ENCODE measurements at regions not wholly inside any gene's neighbourhood (a gene's known extent, or its start where the extent isn't known, plus 50 kb on each side); places are given as distances from the start of the nearest gene placed in this dataset.

GRCh38 chr6:98650941-98651340 lies 183.4 kb upstream of the POU3F2 start:
- H3K4me3 ChIP-seq (ENCODE audit: low read depth, low read length), result no peak overlapping the region
- DNase-seq (ENCODE audit: low read depth), result no peak
- TF ChIP-seq, protein P1, sequence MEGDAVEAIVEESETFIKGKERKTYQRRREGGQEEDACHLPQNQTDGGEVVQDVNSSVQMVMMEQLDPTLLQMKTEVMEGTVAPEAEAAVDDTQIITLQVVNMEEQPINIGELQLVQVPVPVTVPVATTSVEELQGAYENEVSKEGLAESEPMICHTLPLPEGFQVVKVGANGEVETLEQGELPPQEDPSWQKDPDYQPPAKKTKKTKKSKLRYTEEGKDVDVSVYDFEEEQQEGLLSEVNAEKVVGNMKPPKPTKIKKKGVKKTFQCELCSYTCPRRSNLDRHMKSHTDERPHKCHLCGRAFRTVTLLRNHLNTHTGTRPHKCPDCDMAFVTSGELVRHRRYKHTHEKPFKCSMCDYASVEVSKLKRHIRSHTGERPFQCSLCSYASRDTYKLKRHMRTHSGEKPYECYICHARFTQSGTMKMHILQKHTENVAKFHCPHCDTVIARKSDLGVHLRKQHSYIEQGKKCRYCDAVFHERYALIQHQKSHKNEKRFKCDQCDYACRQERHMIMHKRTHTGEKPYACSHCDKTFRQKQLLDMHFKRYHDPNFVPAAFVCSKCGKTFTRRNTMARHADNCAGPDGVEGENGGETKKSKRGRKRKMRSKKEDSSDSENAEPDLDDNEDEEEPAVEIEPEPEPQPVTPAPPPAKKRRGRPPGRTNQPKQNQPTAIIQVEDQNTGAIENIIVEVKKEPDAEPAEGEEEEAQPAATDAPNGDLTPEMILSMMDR (IDR thresholded peaks at IDR 0.05; ENCODE audit: low read depth, low read length, missing control alignments), result no peak

DNA sequence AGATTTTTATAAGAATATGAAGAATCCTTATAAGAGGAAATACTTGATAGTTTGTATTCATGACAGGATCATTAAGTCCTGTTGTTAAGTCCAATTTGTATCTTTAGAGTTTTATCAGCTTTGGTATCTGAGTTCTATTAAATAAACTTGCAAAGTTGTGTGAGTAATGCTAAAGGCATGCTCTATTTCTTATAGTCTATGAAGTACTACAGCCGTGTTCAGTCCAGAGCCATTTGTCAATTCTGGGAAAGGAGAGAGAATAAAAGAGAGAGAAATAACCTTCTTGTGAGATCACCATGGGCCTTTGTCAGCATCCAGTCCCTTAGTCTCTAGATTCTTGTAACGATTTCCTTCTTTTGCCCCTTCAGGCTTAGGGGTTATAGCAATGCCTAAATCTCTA lies 181.2 kb upstream of the POU3F2 start:
- TF ChIP-seq, protein P1 (IDR thresholded peaks at IDR 0.05; ENCODE audit: low read depth, low read length, missing control alignments), result no peak
- no peak for DNase-seq (ENCODE audit: low read depth)
- no peak overlapping the region for H3K4me3 ChIP-seq (ENCODE audit: low read depth, low read length)

DNA sequence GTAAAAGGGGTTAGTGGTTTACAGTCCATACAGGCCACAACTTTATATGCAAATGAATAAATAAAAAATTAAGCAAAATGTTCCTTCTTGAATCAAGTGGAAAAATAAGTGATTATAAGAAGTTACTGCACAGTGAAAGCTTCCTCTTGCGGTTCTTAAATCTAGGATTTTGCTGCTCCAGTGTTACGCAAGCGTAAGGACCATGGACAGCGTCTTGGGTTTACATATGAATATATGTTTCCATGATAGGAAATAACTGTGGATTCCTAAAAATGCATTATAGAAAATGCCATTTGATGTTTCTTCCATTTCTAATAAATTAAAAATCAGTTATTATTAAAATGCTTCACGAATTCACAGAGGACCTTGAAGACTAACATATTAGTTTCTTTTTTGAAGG lies 176.6 kb upstream of the POU3F2 start:
- TF ChIP-seq, protein P1 (IDR thresholded peaks at IDR 0.05; ENCODE audit: low read depth, low read length, missing control alignments), result no peak
- no peak overlapping the region for H3K4me3 ChIP-seq (ENCODE audit: low read depth, low read length)
- no peak for DNase-seq (ENCODE audit: low read depth)

DNA sequence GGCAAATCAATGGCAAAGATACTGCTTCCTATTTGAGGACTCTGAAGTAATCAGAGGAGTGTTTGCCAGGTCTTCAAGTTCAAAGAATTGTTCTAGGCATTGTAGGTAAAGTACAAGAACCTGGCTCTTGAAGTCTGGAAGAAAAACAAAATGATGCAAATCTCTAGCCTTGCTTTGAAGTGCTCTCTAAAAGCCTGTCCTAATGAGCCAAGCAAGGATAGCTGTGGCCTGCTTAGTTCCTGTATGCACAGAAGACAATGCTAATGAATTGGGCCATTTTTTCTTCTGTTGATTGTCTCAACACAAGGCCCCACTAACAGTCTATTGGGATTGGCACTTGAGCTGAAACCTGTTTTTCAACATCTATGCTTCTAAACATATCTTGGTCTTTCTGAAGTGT lies 165.0 kb upstream of the POU3F2 start:
- TF ChIP-seq, protein P1 (IDR thresholded peaks at IDR 0.05; ENCODE audit: low read depth, low read length, missing control alignments), result no peak
- no peak for DNase-seq (ENCODE audit: low read depth)
- no peak overlapping the region for H3K4me3 ChIP-seq (ENCODE audit: low read depth, low read length)

- DNase-seq (ENCODE audit: low read depth), result no peak
- TF ChIP-seq, protein P1 (IDR thresholded peaks at IDR 0.05; ENCODE audit: low read depth, low read length, missing control alignments), result no peak
- no peak overlapping the region for H3K4me3 ChIP-seq (ENCODE audit: low read depth, low read length)
Measured at GRCh38 chr6:98670045-98670746, 164.2 kb upstream of the POU3F2 start.

DNA sequence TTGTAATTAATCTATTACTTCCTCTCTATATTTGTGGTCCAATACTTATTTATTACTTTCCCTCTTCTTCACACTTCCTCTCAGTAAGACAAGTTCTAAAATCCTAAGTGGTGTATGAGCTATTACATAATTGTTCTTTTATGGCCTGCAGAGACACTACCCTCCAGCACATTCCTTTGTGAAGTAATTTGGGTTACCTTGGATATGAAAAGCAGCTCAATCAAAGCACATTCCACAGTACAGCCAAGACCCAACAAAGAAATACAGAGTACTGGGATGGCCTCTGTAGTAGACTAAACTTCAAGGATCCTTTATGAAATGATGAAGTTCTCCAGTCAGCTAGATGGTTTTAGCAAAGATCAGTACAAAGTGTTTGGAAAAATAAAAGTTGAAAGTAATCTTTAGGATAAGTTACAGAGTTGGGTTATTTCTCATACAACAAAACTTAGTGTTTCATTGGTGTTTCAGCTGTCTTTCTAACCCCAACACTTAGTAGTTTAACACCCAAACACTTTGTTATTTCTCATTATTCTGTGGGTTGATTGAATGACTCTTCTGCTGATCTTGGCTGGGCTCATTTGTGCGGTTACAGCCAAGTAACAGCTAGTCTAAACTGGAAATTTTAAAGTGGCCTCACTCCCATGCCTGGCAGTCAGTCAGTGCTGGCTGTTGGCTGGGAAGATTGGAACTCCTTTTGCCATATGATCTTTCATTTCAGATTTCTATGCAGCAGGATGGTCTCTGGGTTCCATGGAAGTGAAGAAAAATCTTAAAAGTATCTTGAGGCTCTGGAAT lies 161.5 kb upstream of the POU3F2 start:
- TF ChIP-seq, protein P1 (IDR thresholded peaks at IDR 0.05; ENCODE audit: low read depth, low read length, missing control alignments), result no peak
- H3K4me3 ChIP-seq (ENCODE audit: low read depth, low read length), result no peak overlapping the region
- no peak for DNase-seq (ENCODE audit: low read depth)
